ENCODE measurements at regions not wholly inside any gene's neighbourhood (a gene's known extent, or its start where the extent isn't known, plus 50 kb on each side); places are given as distances from the start of the nearest gene placed in this dataset.
A peak's percentile ranks its signal among the peaks of the same experiment; 100 is the strongest.

- intact Hi-C loops (cut with micrococcal nuclease) (no loop called here), dilution Hi-C loops (cut with MboI; ENCODE audit: extremely low pct_ligation_motif_present, low sequenced_read_pairs) (no loop called here)
- no peaks in the 10 kb centered on the region for H3K9me3 ChIP-seq (replicated peaks; ENCODE audit: control insufficient read depth, insufficient read depth, low read length)
- BruUV-seq (replicated peaks), result no TSS peak
- no peak for TF ChIP-seq MAX (IDR thresholded peaks at IDR 0.05; ENCODE audit: insufficient read depth, insufficient read length)
- H2AFZ ChIP-seq (ENCODE audit: low read depth, low read length), result no peak overlapping the region
- H3K27me3 ChIP-seq (ENCODE audit: control insufficient read depth in 2 of 2, insufficient read depth in 2 of 2, low read length in 2 of 2), result no peaks in the 10 kb centered on the region
- CTCF ChIA-PET, result no interaction called here
- no peak overlapping the region for H3K27ac ChIP-seq (ENCODE audit: insufficient read depth, low read depth, low read length)
- H3K9ac ChIP-seq (replicated peaks; ENCODE audit: extremely low read depth, insufficient read depth, low read length), result no peak overlapping the region
- no peak for FAIRE-seq
- H4K20me1 ChIP-seq (replicated peaks; ENCODE audit: control insufficient read depth, extremely low read depth, insufficient read depth, low read length), result no peaks in the 10 kb centered on the region
- no peaks in the 10 kb centered on the region for H3K9me1 ChIP-seq (replicated peaks; ENCODE audit: control insufficient read depth, extremely low read depth, insufficient read depth, low read length)
- H3K4me1 ChIP-seq (ENCODE audit: control insufficient read depth, extremely low read depth, insufficient read depth, low read length), result peaks cover 7% of the 10 kb centered on the region
- no peak overlapping the region for H3K4me3 ChIP-seq (replicated peaks in 1 of 3; ENCODE audit: insufficient read depth in 1 of 3, low read depth in 1 of 3, low read length in 3 of 3)
- no peaks in the 10 kb centered on the region for H3K36me3 ChIP-seq (ENCODE audit: control insufficient read depth in 2 of 2, extremely low read depth in 1 of 2, insufficient read depth in 2 of 2, low read length in 2 of 2)
- peak; percentile 73 for DNase-seq (ENCODE audit: low read depth, low spot score)
- no peaks in the 10 kb centered on the region for H3K79me2 ChIP-seq (ENCODE audit: control insufficient read depth, insufficient read depth, low read length)
- H3K4me2 ChIP-seq (ENCODE audit: insufficient read depth, low read length), result peak overlapping the region; percentile 31
- POLR2A ChIA-PET, result no interaction called here
These were observed 363.0 kb downstream of the FSIP2 start for GRCh38 chr2:186101616-186102015.

DNA sequence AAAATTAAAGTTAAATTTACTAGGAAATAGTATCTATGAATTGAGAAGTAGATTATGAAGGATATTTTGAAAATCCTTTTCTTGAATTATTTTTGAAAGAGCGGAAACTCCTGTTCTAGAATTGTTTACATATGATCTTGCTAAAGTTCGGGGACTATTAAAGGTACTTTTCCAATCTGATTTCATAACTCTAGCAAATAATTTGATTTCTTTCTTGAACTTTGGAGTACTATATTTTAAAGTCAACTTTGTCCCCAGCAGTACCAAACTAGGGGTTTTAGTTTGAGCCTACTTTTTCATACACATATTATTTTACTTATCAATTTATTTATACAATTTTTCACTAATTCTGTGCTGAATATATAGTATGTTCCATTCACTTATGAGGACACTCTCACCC is 364.7 kb downstream of the FSIP2 start:
- BruUV-seq (replicated peaks), result no TSS peak
- Histone ChIP-seq H3K9ac (replicated peaks; ENCODE audit: extremely low read depth, insufficient read depth, low read length) (no peak overlapping the region), H3K4me1 (ENCODE audit: control insufficient read depth, extremely low read depth, insufficient read depth, low read length) (peaks cover 7% of the 10 kb centered on the region), H3K36me3 (ENCODE audit: control insufficient read depth in 2 of 2, extremely low read depth in 1 of 2, insufficient read depth in 2 of 2, low read length in 2 of 2) (no peaks in the 10 kb centered on the region), H3K79me2 (ENCODE audit: control insufficient read depth, insufficient read depth, low read length) (no peaks in the 10 kb centered on the region), H3K27ac (ENCODE audit: insufficient read depth, low read depth, low read length) (no peak overlapping the region), H3K9me1 (replicated peaks; ENCODE audit: control insufficient read depth, extremely low read depth, insufficient read depth, low read length) (no peaks in the 10 kb centered on the region), H4K20me1 (replicated peaks; ENCODE audit: control insufficient read depth, extremely low read depth, insufficient read depth, low read length) (no peaks in the 10 kb centered on the region), H3K4me2 (ENCODE audit: insufficient read depth, low read length) (no peak overlapping the region), H3K4me3 (replicated peaks in 1 of 3; ENCODE audit: insufficient read depth in 1 of 3, low read depth in 1 of 3, low read length in 3 of 3) (no peak overlapping the region), H3K27me3 (ENCODE audit: control insufficient read depth in 2 of 2, insufficient read depth in 2 of 2, low read length in 2 of 2) (no peaks in the 10 kb centered on the region), H2AFZ (ENCODE audit: low read depth, low read length) (no peak overlapping the region), H3K9me3 (replicated peaks; ENCODE audit: control insufficient read depth, insufficient read depth, low read length) (no peaks in the 10 kb centered on the region)
- dilution Hi-C loops (cut with MboI; ENCODE audit: extremely low pct_ligation_motif_present, low sequenced_read_pairs), result no loop called here
- DNase-seq (ENCODE audit: low read depth, low spot score) (no peak), FAIRE-seq (no peak)
- POLR2A ChIA-PET, result no interaction called here
- CTCF ChIA-PET, result no interaction called here
- TF ChIP-seq, protein P1, sequence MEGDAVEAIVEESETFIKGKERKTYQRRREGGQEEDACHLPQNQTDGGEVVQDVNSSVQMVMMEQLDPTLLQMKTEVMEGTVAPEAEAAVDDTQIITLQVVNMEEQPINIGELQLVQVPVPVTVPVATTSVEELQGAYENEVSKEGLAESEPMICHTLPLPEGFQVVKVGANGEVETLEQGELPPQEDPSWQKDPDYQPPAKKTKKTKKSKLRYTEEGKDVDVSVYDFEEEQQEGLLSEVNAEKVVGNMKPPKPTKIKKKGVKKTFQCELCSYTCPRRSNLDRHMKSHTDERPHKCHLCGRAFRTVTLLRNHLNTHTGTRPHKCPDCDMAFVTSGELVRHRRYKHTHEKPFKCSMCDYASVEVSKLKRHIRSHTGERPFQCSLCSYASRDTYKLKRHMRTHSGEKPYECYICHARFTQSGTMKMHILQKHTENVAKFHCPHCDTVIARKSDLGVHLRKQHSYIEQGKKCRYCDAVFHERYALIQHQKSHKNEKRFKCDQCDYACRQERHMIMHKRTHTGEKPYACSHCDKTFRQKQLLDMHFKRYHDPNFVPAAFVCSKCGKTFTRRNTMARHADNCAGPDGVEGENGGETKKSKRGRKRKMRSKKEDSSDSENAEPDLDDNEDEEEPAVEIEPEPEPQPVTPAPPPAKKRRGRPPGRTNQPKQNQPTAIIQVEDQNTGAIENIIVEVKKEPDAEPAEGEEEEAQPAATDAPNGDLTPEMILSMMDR (IDR thresholded peaks at IDR 0.05; ENCODE audit: extremely low read depth in 1 of 2, insufficient read depth in 1 of 2, low read depth in 1 of 2, low read length in 2 of 2), result no peak
- no peak for TF ChIP-seq MAX (IDR thresholded peaks at IDR 0.05; ENCODE audit: insufficient read depth, insufficient read length)
- TF ChIP-seq FOS (IDR thresholded peaks at IDR 0.05; ENCODE audit: borderline replicate concordance, insufficient read depth, low read length), result no peak
- TF ChIP-seq GATA2 (IDR thresholded peaks at IDR 0.05; ENCODE audit: insufficient read depth, insufficient read length, low read depth, low read length), result no peak
- TF ChIP-seq EZH2 (IDR thresholded peaks at IDR 0.05; ENCODE audit: borderline replicate concordance, low read depth, low read length, severe bottlenecking), result no peak
- TF ChIP-seq MYC (IDR thresholded peaks at IDR 0.05; ENCODE audit: low read depth, low read length), result no peak
- no peak for TF ChIP-seq POLR2AphosphoS5 (IDR thresholded peaks at IDR 0.05; ENCODE audit: insufficient read depth, low read depth, low read length)
- TF ChIP-seq JUN (IDR thresholded peaks at IDR 0.05; ENCODE audit: borderline replicate concordance, insufficient read depth, insufficient read length, low read depth), result no peak
- no peak for TF ChIP-seq POLR2A (IDR thresholded peaks at IDR 0.05; ENCODE audit: low read depth, low read length)
- intact Hi-C loops (cut with micrococcal nuclease), result no loop called here

All from endothelial cell of umbilical vein (primary cell).